Liver (tissue), 3 donors: ENCODE measurements at regions not wholly inside any gene's neighbourhood (a gene's known extent, or its start where the extent isn't known, plus 50 kb on each side); places are given as distances from the start of the nearest gene placed in this dataset.

ENCODE experiments used
- GABPA ChIP-seq, 2 donors: IDR thresholded peaks in 1 of 2; conservative IDR thresholded peaks in 1 of 2; 2 replicates each; pipeline ENCODE4 v1.6.1; 2016; ENCODE audit warnings: antibody characterized with exemption in 2 of 2, mild to moderate bottlenecking in 1 of 2, moderate library complexity in 1 of 2
- RAD21 ChIP-seq, 2 donors: IDR thresholded peaks; 2 replicates each; pipeline ENCODE4 v1.6.1; 2016; ENCODE audit warnings: antibody characterized with exemption in 2 of 2, mild to moderate bottlenecking in 2 of 2
- TF ChIP-seq, protein P1 (sequence below): fragments of 150-350 bp; IDR thresholded peaks from 2 replicates; pipeline ENCODE4 v1.5.1; 2017; ENCODE audit warnings: improper control_type of control experiment, low read depth, low read length; ENCODE audit not compliant: missing input control
- TF ChIP-seq, protein P2 (sequence below): IDR thresholded peaks from 2 replicates; pipeline ENCODE4 v1.6.1; 2016; ENCODE audit warnings: antibody characterized with exemption
- donor health status: healthy.
- donor health status: healthy.

DNA sequence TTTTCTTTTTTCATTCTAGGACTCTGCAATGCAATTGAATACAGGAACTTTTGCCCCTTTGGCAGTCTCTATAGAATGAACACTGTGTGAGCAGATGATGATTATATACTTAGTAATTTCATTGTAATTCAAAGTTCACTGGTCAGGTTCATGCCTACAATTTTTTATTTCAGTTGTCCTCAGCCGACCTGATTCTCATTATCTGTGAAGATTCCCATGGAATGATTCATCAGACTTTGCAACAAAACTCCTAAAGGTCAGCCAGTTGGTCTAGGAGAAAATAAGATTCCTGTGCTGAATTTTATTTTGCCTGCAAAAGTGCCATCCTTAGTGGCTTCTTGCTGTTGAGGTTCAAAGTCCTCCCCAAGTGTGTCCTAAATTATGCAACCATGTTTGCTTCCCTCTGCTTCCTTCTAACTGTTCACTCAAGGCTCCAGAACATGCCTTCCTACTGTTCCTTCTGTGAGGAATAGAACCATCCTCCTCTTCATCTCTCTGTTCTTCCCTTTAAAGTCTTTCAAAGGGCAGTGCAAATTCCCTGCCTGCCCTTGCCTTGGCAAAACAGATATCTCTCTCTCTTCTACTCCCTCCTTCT, 194.2 kb upstream of the CNR1 start:
- TF ChIP-seq, protein P1, sequence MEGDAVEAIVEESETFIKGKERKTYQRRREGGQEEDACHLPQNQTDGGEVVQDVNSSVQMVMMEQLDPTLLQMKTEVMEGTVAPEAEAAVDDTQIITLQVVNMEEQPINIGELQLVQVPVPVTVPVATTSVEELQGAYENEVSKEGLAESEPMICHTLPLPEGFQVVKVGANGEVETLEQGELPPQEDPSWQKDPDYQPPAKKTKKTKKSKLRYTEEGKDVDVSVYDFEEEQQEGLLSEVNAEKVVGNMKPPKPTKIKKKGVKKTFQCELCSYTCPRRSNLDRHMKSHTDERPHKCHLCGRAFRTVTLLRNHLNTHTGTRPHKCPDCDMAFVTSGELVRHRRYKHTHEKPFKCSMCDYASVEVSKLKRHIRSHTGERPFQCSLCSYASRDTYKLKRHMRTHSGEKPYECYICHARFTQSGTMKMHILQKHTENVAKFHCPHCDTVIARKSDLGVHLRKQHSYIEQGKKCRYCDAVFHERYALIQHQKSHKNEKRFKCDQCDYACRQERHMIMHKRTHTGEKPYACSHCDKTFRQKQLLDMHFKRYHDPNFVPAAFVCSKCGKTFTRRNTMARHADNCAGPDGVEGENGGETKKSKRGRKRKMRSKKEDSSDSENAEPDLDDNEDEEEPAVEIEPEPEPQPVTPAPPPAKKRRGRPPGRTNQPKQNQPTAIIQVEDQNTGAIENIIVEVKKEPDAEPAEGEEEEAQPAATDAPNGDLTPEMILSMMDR = no peak
- TF ChIP-seq RAD21 (IDR thresholded peaks at IDR 0.05) (no peak), GABPA (IDR thresholded peaks at IDR 0.05 in 1 of 2, conservative IDR thresholded peaks at IDR 0.05 in 1 of 2) (no peak)
- TF ChIP-seq, protein P2, sequence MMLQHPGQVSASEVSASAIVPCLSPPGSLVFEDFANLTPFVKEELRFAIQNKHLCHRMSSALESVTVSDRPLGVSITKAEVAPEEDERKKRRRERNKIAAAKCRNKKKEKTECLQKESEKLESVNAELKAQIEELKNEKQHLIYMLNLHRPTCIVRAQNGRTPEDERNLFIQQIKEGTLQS = no peak
